Stimulated activated CD4-positive, alpha-beta T cell treated with anti-CD3 and anti-CD28 coated beads, Interleukin-15, amount 100 ng/mL, for 1 hour (primary cell): ENCODE measurements at regions not wholly inside any gene's neighbourhood (a gene's known extent, or its start where the extent isn't known, plus 50 kb on each side); places are given as distances from the start of the nearest gene placed in this dataset.
"Not testable (repeated sequence)": the region's sequence is repeated elsewhere in the genome, so short reads cannot be mapped to it uniquely, and the experiment has no call there.

ENCODE experiments used
- DNase-seq, 2 donors: peaks; one replicate each; pipeline ENCODE4 v3.0.0-alpha.2; 2020; ENCODE audit warnings: low read depth in 1 of 2, low spot score in 1 of 2

DNA sequence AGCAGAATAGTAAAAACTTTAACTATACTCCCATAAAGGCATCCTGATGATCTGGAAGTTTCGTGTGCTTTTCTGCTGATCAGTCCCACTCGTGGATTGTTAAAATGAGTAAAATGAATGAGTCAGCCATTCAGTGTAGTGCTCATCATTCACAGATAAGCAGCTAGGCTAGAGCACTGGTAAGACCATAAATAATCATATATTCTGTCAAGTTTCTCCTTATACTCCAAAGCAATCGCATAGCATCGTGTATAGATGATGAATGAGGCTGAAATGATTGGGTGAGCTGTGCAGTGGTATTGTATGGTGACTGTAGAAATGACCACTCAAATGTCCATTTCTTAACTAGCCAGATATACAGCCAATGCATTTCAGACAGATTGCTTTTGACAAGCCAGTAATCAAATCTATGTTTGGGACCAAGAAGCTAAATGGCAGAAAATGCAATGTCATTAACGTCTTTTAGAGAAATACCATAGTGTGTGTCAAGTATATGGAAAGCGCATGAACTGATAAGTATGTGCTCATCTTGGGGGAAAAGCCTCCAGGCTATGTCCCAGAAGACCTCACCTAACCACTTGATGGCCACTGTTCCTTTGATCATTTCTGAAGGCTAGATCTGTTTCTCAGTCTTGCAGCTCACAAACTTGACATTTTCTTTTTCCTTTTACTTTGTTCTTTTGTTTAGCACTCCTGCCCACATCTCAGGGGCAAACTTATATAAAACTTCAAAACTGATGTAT, 227.2 kb upstream of the FAM3C start:
- DNase-seq = no peak

GRCh38 chr7:121621937-121622336, 225.8 kb upstream of the FAM3C start:
- no peak for DNase-seq

DNA sequence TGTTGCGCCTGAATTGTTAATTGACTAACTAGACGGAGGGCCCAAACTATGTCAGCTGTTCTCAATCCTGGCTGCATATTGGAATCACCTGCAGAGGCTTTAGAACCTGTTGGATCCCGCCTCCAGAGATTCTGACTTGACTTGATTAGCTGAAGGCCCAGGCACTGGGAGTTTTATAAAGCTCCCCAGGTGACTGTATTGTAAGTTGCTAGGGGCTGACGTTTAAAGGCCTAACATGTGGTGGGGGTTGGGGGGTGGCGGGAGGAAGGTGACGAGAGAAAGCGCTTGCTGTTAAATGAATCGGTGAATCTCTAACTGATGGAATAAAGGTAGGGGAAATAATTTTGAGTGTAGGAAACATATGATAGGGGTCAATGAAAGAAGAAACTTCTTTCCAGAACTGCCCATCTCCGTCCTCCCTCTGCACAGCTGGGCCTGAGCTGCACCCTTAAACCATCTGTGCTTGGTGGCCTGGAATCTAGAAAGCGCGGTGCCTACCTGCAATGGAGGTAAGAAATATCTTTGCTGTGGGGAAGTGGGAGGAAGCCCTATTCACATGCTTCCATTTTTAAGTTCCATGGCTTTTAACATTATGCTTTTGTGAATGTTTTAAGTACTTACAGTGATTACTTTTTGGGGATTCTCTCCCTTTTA, 225.0 kb upstream of the FAM3C start:
- DNase-seq = no peak

GRCh38 chr7:121620206-121620605, 224.1 kb upstream of the FAM3C start:
- DNase-seq = no peak

DNA sequence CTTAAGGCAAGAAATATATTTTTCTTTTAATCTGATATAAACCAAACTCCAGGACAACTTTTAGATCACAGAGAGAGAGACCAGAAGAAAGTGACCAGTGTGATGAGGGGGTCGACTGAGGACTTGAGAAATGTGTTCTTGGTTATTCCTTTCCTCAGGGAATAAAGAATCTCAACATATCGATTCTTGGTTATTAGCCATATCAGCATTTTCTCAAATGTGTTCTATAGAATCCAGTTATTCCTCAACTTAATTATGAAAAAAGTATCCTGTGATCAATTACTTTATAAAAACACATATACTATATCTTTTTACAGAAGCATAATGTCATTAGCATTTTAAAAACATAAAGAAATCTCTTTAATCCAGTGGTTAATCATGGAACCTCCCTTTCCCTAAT, 222.1 kb upstream of the FAM3C start:
- DNase-seq = no peak

GRCh38 chr7:121610243-121610642, 214.1 kb upstream of the FAM3C start:
- DNase-seq = no peak

DNA sequence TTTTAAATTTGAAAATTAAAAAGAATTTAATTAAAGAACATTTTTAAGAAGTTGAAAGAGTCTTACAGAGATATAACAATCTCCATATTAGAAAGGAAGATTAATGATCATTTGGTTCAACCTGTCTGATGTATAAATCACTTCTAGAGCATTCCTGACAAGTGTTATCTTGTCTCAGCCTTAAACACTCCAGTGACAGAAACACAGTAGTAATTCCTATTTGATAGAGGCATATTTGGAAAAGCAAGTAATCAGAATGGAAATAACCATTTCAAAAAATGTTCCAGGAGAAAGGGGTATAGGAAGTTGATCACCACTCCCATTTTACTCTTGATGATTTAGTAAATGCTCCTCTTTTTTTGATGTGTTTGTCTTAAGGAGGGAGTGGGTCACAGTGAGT, 213.1 kb upstream of the FAM3C start:
- DNase-seq = no peak

DNA sequence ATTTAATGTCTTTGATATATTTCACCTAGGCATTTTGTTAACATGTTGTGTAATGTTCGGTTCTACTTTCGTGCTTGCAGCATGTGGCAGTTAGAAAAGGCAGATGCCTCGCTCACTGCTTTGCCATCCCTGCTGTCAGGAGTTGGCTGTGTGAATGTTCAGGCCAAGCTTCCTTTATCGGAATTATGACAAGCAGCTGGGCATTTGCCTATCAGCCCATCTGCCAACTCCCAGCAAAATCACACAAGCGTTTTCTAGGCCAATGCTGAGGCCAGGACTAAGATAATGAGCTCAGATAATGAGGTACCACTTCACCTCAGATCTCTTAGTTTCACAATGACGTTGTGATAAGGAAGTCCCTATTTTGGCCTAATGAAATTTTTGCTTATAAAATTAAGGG, 212.7 kb upstream of the FAM3C start:
- no peak for DNase-seq

- not testable (repeated sequence) for DNase-seq
These were observed 212.1 kb upstream of the FAM3C start for GRCh38 chr7:121608183-121608582.

DNA sequence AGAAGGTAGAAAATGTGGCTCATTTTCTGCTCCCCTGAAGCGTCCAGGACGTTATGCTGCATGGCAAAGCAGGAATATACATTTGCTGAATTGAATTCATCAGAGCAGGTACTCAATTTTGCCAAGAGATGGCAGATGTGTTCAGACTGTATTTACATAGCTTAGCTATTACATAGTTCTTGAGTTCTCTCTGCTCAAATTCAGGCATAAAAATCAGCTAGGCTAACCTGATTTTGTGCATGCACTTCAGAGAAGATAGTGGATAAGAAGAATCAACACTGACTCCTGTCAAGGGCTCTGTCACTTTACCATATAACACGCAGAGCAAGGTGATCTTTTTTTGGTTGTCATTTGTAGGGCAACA, 209.2 kb upstream of the FAM3C start:
- no peak for DNase-seq

DNA sequence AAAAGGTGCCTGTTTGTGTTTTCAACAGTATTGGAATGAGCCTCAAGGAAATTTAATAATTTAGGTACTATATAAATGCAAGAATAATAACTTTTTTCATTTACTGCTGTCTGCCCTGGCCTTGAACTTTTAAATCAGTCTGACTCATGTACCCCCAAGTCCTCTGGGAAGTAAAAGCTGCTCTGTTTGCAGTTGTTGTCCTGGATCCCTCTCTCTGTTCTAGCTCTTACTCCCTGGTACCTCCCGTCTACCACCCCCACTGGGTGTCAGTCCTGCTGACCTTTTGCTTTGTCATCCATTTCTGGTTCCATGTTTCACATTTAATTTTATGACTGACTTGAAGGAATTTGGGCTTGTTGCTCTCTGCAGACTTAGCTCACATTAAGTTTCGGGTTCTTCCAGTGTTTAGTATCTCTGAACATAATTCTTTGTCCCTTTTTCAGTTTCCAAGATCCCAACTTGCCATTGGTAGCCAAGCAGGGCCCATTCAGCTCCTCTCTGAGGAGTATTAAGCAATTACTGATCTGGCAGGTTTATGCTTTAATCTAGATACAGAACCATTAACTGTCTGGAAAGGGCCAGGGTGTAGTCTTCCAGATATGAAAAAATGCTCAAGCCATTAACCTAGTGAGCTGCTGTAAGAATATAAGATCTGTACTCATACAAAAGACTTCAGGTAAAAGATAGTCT, 208.7 kb upstream of the FAM3C start:
- DNase-seq = no peak

DNA sequence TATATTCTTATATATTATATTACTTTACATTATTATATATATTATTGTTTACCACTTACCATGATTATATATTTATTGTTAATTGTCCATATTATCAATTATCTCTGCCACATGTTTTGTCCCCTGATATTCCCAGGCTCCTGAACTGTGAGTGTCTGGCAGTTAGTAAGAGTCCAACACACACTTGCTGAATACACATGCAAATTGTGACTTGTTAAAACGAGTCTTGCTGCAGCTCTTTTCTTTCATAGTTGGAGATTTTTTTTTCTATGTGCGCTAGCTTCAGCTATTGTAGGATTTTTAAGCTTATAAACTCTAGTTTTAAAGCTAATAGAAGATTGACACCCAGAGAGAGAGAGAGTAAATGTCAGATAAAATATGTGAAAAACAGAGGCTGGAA, 207.8 kb upstream of the FAM3C start:
- DNase-seq = no peak

DNA sequence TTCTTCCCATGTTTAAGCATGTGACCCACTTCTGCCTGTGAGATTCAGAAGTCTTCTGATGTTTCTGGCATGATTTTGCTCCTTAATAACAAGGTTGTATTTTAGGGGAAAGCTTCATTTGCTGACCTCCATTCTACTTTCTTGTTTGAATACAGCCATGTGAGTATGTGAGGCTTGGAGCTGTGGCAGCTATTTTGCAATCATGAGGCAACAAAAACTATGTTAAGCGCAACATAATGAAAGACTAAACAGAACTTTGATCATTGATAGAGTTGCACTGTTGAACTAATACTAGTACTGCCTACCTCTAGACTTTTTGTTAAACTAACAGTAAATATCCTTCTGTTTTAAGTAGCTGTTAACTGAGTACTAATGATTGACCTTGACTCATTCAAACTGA, 203.8 kb upstream of the FAM3C start:
- DNase-seq = no peak

- no peak for DNase-seq
These were observed 199.9 kb upstream of the FAM3C start for GRCh38 chr7:121595758-121596696.

DNA sequence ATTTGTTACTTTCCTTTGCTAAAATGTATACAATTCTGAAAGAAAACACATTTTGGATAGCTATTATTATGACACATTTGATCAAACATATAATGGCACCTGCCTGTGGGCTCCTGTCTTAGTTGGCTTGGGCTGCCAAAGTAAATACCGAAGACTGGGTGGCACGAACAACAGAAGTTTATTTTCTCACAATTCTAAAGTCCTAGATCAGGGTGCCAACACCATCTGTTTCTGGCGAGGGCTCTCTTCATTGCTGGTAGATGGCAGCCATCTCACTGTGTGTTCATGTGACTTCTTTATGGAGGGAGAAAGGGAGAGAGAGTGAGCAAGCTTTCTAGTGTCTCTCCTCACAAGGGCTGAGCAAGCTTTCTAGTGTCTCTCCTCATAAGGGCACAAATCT, 195.8 kb upstream of the FAM3C start:
- no peak for DNase-seq

- DNase-seq = no peak
These were observed 191.3 kb upstream of the FAM3C start for GRCh38 chr7:121587435-121587834.

- no peak for DNase-seq
These were observed 186.2 kb upstream of the FAM3C start for GRCh38 chr7:121582258-121582657.

DNA sequence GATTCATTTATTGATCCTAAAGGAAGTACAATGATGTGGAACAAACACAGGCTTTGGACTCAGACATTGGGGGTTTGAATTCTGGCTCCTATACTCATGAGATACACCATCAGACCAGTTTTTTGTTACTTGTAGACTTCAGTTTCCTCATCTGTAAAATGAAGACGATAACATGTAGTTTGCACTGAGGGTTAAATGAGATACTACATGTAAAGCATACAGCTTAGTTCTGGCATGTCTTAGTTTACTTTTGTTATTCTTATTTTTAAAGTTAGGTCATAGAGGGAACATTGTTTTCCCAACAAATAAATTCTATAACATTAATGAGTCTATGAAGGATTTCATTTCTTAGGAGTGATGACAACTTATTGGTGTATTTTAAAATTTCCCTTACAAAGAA, 183.5 kb upstream of the FAM3C start:
- no peak for DNase-seq

DNA sequence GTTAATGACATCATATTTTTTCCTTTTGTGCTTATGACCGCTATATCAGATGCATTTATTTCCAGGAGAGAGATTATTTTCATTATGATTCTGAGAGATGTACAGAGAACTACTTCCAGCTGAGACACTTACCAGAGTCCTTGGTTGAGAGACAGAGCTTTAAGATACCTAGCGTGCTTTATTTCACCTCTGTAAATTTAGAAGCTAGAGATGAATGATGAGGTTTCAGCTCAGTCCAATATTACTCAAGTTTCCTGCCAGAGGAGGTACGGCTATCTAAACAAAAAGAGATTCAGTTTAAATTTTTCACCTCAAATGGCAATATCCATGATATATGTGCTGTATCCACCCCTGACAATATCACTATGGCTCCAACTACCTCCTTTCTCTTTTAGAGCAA, 182.6 kb upstream of the FAM3C start:
- no peak for DNase-seq

GRCh38 chr7:121576148-121576917, 180.2 kb upstream of the FAM3C start:
- DNase-seq = no peak
